HuH-7 (cell line): ENCODE measurements at regions not wholly inside any gene's neighbourhood (a gene's known extent, or its start where the extent isn't known, plus 50 kb on each side); places are given as distances from the start of the nearest gene placed in this dataset.

Source experiments
- DNase-seq: peaks from one replicate; pipeline ENCODE4 v3.0.0; 2011; ENCODE audit warnings: low spot score

GRCh38 chr6:134739299-134740026, 210.4 kb downstream of the ALDH8A1 start:
- no peak for DNase-seq

GRCh38 chr6:134738211-134738885, 211.6 kb downstream of the ALDH8A1 start:
- DNase-seq, result no peak

GRCh38 chr6:134735461-134735860, 214.4 kb downstream of the ALDH8A1 start:
- no peak for DNase-seq

GRCh38 chr6:134734312-134734869, 215.5 kb downstream of the ALDH8A1 start:
- peak; percentile 8 for DNase-seq

GRCh38 chr6:134733801-134734200, 216.1 kb downstream of the ALDH8A1 start:
- no peak for DNase-seq

- DNase-seq, result no peak
These were observed 217.1 kb downstream of the ALDH8A1 start for GRCh38 chr6:134732763-134733162.

- no peak for DNase-seq
These were observed 218.3 kb downstream of the ALDH8A1 start for GRCh38 chr6:134731615-134732014.

- DNase-seq, result no peak
These were observed 219.9 kb downstream of the ALDH8A1 start for GRCh38 chr6:134730013-134730412.

- DNase-seq, result no peak
These were observed 220.3 kb downstream of the ALDH8A1 start for GRCh38 chr6:134729561-134729960.

- no peak for DNase-seq
These were observed 222.8 kb downstream of the ALDH8A1 start for GRCh38 chr6:134727081-134727480.

- DNase-seq, result no peak
These were observed 224.3 kb downstream of the ALDH8A1 start for GRCh38 chr6:134725590-134725989.

- no peak for DNase-seq
These were observed 225.0 kb downstream of the ALDH8A1 start for GRCh38 chr6:134724771-134725340.

- no peak for DNase-seq
These were observed 226.6 kb downstream of the ALDH8A1 start for GRCh38 chr6:134723081-134723871.

- no peak for DNase-seq
These were observed 227.6 kb downstream of the ALDH8A1 start for GRCh38 chr6:134722200-134722870.

GRCh38 chr6:134721060-134721405, 228.9 kb downstream of the ALDH8A1 start:
- no peak for DNase-seq

GRCh38 chr6:134720353-134721059, 229.4 kb downstream of the ALDH8A1 start:
- DNase-seq, result no peak

GRCh38 chr6:134719911-134720310, 230.0 kb downstream of the ALDH8A1 start:
- DNase-seq, result no peak

GRCh38 chr6:134719286-134719685, 230.6 kb downstream of the ALDH8A1 start:
- no peak for DNase-seq

- DNase-seq, result no peak
These were observed 235.2 kb downstream of the ALDH8A1 start for GRCh38 chr6:134714679-134715078.

GRCh38 chr6:134714113-134714512, 235.8 kb downstream of the ALDH8A1 start:
- DNase-seq, result no peak

- DNase-seq, result no peak
These were observed 237.6 kb downstream of the ALDH8A1 start for GRCh38 chr6:134712311-134712710.
